IPS-NIHi7 (cell line): ENCODE measurements at regions not wholly inside any gene's neighbourhood (a gene's known extent, or its start where the extent isn't known, plus 50 kb on each side); places are given as distances from the start of the nearest gene placed in this dataset.
"Not testable (repeated sequence)": the region's sequence is repeated elsewhere in the genome, so short reads cannot be mapped to it uniquely, and the experiment has no call there.

Experiments used
- DNase-seq: peaks from one replicate; pipeline ENCODE4 v3.0.0; 2012; ENCODE audit warnings: mixed read lengths; ENCODE audit errors: extremely low spot score

GRCh38 chr4:147102596-147102995, 156.9 kb upstream of the TTC29 start:
- DNase-seq = no peak

- peak; percentile 18 for DNase-seq
Measured at GRCh38 chr4:147103403-147103946, 157.8 kb upstream of the TTC29 start.

GRCh38 chr4:147104768-147105167, 159.1 kb upstream of the TTC29 start:
- no peak for DNase-seq

- DNase-seq = no peak
Measured at GRCh38 chr4:147108409-147108808, 162.7 kb upstream of the TTC29 start.

GRCh38 chr4:147109800-147110199, 164.1 kb upstream of the TTC29 start:
- no peak for DNase-seq

GRCh38 chr4:147110473-147111367, 165.1 kb upstream of the TTC29 start:
- DNase-seq = no peak

GRCh38 chr4:147112196-147112595, 166.5 kb upstream of the TTC29 start:
- DNase-seq = not testable (repeated sequence)

GRCh38 chr4:147117431-147117830, 171.8 kb upstream of the TTC29 start:
- DNase-seq = peak; percentile 16

GRCh38 chr4:147118528-147118927, 172.9 kb upstream of the TTC29 start:
- no peak for DNase-seq

GRCh38 chr4:147122685-147123084, 177.0 kb upstream of the TTC29 start:
- DNase-seq = no peak

- no peak for DNase-seq
Measured at GRCh38 chr4:147123146-147123545, 177.5 kb upstream of the TTC29 start.

GRCh38 chr4:147128787-147129186, 183.1 kb upstream of the TTC29 start:
- DNase-seq = no peak

GRCh38 chr4:147129687-147130086, 184.0 kb upstream of the TTC29 start:
- no peak for DNase-seq

GRCh38 chr4:147134536-147135210, 189.0 kb upstream of the TTC29 start:
- no peak for DNase-seq

GRCh38 chr4:147136310-147136709, 190.6 kb upstream of the TTC29 start:
- no peak for DNase-seq

GRCh38 chr4:147136751-147137150, 191.1 kb upstream of the TTC29 start:
- DNase-seq = no peak

GRCh38 chr4:147137280-147137679, 191.6 kb upstream of the TTC29 start:
- no peak for DNase-seq

GRCh38 chr4:147138171-147138570, 192.5 kb upstream of the TTC29 start:
- DNase-seq = no peak

GRCh38 chr4:147139455-147140198, 194.0 kb upstream of the TTC29 start:
- DNase-seq = no peak

GRCh38 chr4:147151763-147152162, 206.1 kb upstream of the TTC29 start:
- DNase-seq = no peak

GRCh38 chr4:147157860-147158701, 212.4 kb upstream of the TTC29 start:
- peak; percentile 53 for DNase-seq
